ENCODE measurements at regions not wholly inside any gene's neighbourhood (a gene's known extent, or its start where the extent isn't known, plus 50 kb on each side); places are given as distances from the start of the nearest gene placed in this dataset.

GRCh38 chr20:11001302-11001701 is 327.5 kb upstream of the JAG1 start:
- ATAC-seq = no peak
- TF ChIP-seq ZC3H10 (CRISPR knock-in tag; IDR thresholded peaks at IDR 0.05) (no peak), ISL1 (CRISPR knock-in tag; IDR thresholded peaks at IDR 0.05) (no peak), BACH2 (CRISPR knock-in tag; IDR thresholded peaks at IDR 0.05; ENCODE audit: borderline replicate concordance) (no peak), SNAI2 (CRISPR knock-in tag; IDR thresholded peaks at IDR 0.05) (no peak), GLIS3 (CRISPR knock-in tag; IDR thresholded peaks at IDR 0.05) (no peak), OSR1 (CRISPR knock-in tag; IDR thresholded peaks at IDR 0.05) (no peak), TCF4 (CRISPR knock-in tag; IDR thresholded peaks at IDR 0.05; ENCODE audit: borderline replicate concordance) (no peak), PPARA (CRISPR knock-in tag; IDR thresholded peaks at IDR 0.05; ENCODE audit: borderline replicate concordance) (no peak), TOX (CRISPR knock-in tag; IDR thresholded peaks at IDR 0.05; ENCODE audit: borderline replicate concordance) (no peak), RARB (CRISPR knock-in tag; IDR thresholded peaks at IDR 0.05) (no peak)
- TF ChIP-seq, protein P1, sequence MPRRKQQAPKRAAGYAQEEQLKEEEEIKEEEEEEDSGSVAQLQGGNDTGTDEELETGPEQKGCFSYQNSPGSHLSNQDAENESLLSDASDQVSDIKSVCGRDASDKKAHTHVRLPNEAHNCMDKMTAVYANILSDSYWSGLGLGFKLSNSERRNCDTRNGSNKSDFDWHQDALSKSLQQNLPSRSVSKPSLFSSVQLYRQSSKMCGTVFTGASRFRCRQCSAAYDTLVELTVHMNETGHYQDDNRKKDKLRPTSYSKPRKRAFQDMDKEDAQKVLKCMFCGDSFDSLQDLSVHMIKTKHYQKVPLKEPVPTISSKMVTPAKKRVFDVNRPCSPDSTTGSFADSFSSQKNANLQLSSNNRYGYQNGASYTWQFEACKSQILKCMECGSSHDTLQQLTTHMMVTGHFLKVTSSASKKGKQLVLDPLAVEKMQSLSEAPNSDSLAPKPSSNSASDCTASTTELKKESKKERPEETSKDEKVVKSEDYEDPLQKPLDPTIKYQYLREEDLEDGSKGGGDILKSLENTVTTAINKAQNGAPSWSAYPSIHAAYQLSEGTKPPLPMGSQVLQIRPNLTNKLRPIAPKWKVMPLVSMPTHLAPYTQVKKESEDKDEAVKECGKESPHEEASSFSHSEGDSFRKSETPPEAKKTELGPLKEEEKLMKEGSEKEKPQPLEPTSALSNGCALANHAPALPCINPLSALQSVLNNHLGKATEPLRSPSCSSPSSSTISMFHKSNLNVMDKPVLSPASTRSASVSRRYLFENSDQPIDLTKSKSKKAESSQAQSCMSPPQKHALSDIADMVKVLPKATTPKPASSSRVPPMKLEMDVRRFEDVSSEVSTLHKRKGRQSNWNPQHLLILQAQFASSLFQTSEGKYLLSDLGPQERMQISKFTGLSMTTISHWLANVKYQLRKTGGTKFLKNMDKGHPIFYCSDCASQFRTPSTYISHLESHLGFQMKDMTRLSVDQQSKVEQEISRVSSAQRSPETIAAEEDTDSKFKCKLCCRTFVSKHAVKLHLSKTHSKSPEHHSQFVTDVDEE (CRISPR knock-in tag; IDR thresholded peaks at IDR 0.05) = no peak
- TF ChIP-seq, protein P2, sequence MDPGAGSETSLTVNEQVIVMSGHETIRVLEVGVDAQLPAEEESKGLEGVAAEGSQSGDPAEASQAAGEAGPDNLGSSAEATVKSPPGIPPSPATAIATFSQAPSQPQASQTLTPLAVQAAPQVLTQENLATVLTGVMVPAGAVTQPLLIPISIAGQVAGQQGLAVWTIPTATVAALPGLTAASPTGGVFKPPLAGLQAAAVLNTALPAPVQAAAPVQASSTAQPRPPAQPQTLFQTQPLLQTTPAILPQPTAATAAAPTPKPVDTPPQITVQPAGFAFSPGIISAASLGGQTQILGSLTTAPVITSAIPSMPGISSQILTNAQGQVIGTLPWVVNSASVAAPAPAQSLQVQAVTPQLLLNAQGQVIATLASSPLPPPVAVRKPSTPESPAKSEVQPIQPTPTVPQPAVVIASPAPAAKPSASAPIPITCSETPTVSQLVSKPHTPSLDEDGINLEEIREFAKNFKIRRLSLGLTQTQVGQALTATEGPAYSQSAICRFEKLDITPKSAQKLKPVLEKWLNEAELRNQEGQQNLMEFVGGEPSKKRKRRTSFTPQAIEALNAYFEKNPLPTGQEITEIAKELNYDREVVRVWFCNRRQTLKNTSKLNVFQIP (CRISPR knock-in tag; IDR thresholded peaks at IDR 0.05; ENCODE audit: borderline replicate concordance, low read depth) = no peak

DNA sequence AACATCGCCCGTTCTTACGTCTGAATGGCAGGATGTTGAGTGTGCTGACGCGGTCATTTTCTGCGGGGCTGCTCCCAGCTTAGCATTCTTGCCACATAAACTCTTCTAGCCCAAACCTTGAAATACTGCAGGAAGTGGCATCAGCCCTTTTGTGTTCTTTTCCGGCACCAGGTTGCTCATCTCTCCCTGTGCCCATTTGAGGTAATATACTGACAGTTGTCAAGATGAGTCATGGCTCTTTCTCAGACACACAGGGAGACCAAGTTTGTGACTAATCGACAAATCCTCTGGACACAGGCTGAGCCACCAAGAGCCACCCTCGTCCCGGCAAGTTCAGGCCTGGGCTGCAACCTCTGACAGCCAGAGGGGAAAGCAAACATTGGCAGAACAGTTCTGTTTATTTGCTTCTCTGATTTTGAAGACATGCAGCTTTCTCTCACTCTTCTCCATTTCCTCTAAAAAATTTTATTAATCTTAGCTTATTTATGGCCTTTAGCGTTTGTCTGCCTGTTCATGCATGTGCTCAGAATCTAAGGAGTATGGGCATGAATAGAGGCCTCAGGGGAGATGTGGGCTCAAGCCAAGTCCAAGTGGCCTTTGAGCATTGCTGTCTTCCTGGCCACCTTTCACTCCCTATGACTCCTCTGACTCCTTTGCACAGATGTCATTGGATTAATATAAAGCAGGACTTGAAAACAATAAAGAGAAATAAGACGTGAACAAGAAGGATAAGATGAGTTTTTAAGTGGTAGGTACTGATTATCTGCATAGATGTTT is 328.2 kb upstream of the JAG1 start:
- ATAC-seq = peak; percentile 88
- TF ChIP-seq CREB5 (CRISPR knock-in tag; IDR thresholded peaks at IDR 0.05; ENCODE audit: low read depth) (no peak), ZNF565 (CRISPR knock-in tag; conservative IDR thresholded peaks at IDR 0.05; ENCODE audit: low read depth) (no peak), ESRRG (CRISPR knock-in tag; IDR thresholded peaks at IDR 0.05) (no peak), ZNF8 (CRISPR knock-in tag; IDR thresholded peaks at IDR 0.05) (no peak), GLIS3 (CRISPR knock-in tag; IDR thresholded peaks at IDR 0.05) (no peak), ZFP30 (CRISPR knock-in tag; IDR thresholded peaks at IDR 0.05) (no peak), PATZ1 (CRISPR knock-in tag; IDR thresholded peaks at IDR 0.05; ENCODE audit: borderline replicate concordance) (no peak), ISL1 (CRISPR knock-in tag; IDR thresholded peaks at IDR 0.05) (no peak), RARB (CRISPR knock-in tag; IDR thresholded peaks at IDR 0.05) (no peak), BACH2 (CRISPR knock-in tag; IDR thresholded peaks at IDR 0.05; ENCODE audit: borderline replicate concordance) (no peak), ZNF70 (CRISPR knock-in tag; IDR thresholded peaks at IDR 0.05) (no peak), PPARA (CRISPR knock-in tag; IDR thresholded peaks at IDR 0.05; ENCODE audit: borderline replicate concordance) (no peak), ZC3H10 (CRISPR knock-in tag; IDR thresholded peaks at IDR 0.05) (no peak)
- TF ChIP-seq, protein P1 (CRISPR knock-in tag; IDR thresholded peaks at IDR 0.05) = no peak
- TF ChIP-seq, protein P2 (CRISPR knock-in tag; IDR thresholded peaks at IDR 0.05; ENCODE audit: borderline replicate concordance, low read depth) = no peak
- TF ChIP-seq, protein P3, sequence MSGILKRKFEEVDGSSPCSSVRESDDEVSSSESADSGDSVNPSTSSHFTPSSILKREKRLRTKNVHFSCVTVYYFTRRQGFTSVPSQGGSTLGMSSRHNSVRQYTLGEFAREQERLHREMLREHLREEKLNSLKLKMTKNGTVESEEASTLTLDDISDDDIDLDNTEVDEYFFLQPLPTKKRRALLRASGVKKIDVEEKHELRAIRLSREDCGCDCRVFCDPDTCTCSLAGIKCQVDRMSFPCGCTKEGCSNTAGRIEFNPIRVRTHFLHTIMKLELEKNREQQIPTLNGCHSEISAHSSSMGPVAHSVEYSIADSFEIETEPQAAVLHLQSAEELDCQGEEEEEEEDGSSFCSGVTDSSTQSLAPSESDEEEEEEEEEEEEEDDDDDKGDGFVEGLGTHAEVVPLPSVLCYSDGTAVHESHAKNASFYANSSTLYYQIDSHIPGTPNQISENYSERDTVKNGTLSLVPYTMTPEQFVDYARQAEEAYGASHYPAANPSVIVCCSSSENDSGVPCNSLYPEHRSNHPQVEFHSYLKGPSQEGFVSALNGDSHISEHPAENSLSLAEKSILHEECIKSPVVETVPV (CRISPR knock-in tag; IDR thresholded peaks at IDR 0.05) = no peak
